ENCODE measurements at regions not wholly inside any gene's neighbourhood (a gene's known extent, or its start where the extent isn't known, plus 50 kb on each side); places are given as distances from the start of the nearest gene placed in this dataset.

DNA sequence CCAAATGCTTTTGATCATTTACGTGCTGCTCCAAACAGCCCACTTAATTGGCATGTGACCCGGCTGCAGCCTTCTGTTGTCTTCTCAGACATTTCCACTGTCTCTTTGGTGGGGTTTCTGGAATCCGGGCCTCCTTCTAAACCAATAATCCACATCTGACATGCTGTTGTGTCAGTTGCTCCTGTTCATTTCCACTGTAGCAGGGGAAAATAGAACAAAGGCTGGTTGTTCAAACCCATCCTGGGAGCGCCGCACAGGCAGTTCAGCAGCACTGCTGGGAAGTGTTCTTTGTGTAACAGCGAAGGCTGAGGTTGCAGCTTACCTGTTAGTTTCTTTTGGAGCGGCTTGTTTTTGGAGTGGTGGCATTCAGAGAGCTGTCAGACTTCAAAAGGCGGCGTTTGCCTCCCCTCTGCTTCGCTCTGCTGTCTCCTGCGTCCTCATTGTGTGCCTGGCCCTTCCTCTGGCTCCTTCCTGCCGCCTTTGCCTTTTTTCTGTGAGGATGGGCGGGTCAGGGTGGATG is 149.4 kb downstream of the SNX10 start:
- H3K9ac ChIP-seq (ENCODE audit: insufficient read depth, low read length): no peak overlapping the region
- no peak overlapping the region for H3K27ac ChIP-seq (ENCODE audit: insufficient read depth, low read length)
- peaks cover 1% of the 10 kb centered on the region for H4K20me1 ChIP-seq (ENCODE audit: control insufficient read depth, extremely low read depth, insufficient read depth, low read length)
- H2AFZ ChIP-seq (ENCODE audit: low read length): no peak overlapping the region
- H3K4me1 ChIP-seq (ENCODE audit: control insufficient read depth, extremely low read depth, insufficient read depth, low read length): no peaks in the 10 kb centered on the region
- no peaks in the 10 kb centered on the region for H3K27me3 ChIP-seq (ENCODE audit: control insufficient read depth, insufficient read depth, low read length)
- no peaks in the 10 kb centered on the region for H3K79me2 ChIP-seq (ENCODE audit: control insufficient read depth, insufficient read depth, low read length)
- no peak for DNase-seq (ENCODE audit: low read depth in 2 of 2)
- H3K36me3 ChIP-seq (ENCODE audit: control insufficient read depth, insufficient read depth, low read length): no peaks in the 10 kb centered on the region
- H3K9me3 ChIP-seq (ENCODE audit: control insufficient read depth, insufficient read depth, low read depth, low read length): no peaks in the 10 kb centered on the region
- H3K4me3 ChIP-seq (replicated peaks in 1 of 4; ENCODE audit: control extremely low read depth in 1 of 4, insufficient read depth in 1 of 4, low read depth in 3 of 4, low read length in 4 of 4): no peak overlapping the region
- TF ChIP-seq EZH2 (IDR thresholded peaks at IDR 0.05; ENCODE audit: low read length, missing control alignments): no peak
- TF ChIP-seq, protein P1, sequence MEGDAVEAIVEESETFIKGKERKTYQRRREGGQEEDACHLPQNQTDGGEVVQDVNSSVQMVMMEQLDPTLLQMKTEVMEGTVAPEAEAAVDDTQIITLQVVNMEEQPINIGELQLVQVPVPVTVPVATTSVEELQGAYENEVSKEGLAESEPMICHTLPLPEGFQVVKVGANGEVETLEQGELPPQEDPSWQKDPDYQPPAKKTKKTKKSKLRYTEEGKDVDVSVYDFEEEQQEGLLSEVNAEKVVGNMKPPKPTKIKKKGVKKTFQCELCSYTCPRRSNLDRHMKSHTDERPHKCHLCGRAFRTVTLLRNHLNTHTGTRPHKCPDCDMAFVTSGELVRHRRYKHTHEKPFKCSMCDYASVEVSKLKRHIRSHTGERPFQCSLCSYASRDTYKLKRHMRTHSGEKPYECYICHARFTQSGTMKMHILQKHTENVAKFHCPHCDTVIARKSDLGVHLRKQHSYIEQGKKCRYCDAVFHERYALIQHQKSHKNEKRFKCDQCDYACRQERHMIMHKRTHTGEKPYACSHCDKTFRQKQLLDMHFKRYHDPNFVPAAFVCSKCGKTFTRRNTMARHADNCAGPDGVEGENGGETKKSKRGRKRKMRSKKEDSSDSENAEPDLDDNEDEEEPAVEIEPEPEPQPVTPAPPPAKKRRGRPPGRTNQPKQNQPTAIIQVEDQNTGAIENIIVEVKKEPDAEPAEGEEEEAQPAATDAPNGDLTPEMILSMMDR (conservative IDR thresholded peaks at IDR 0.05 in 1 of 2, IDR thresholded peaks at IDR 0.05 in 1 of 2; ENCODE audit: low read depth in 1 of 2, low read length in 2 of 2): no peak
- no peak overlapping the region for H3K4me2 ChIP-seq (ENCODE audit: extremely low read depth, insufficient read depth, low read length)

- no peak overlapping the region for H2AFZ ChIP-seq (ENCODE audit: low read length)
- no peak for DNase-seq (ENCODE audit: low read depth in 2 of 2)
- H4K20me1 ChIP-seq (ENCODE audit: control insufficient read depth, extremely low read depth, insufficient read depth, low read length): peaks cover 1% of the 10 kb centered on the region
- H3K9ac ChIP-seq (ENCODE audit: insufficient read depth, low read length): no peak overlapping the region
- TF ChIP-seq EZH2 (IDR thresholded peaks at IDR 0.05; ENCODE audit: low read length, missing control alignments): no peak
- TF ChIP-seq, protein P1 (conservative IDR thresholded peaks at IDR 0.05 in 1 of 2, IDR thresholded peaks at IDR 0.05 in 1 of 2; ENCODE audit: low read depth in 1 of 2, low read length in 2 of 2): no peak
- no peaks in the 10 kb centered on the region for H3K4me1 ChIP-seq (ENCODE audit: control insufficient read depth, extremely low read depth, insufficient read depth, low read length)
- no peaks in the 10 kb centered on the region for H3K9me3 ChIP-seq (ENCODE audit: control insufficient read depth, insufficient read depth, low read depth, low read length)
- H3K79me2 ChIP-seq (ENCODE audit: control insufficient read depth, insufficient read depth, low read length): no peaks in the 10 kb centered on the region
- H3K27ac ChIP-seq (ENCODE audit: insufficient read depth, low read length): no peak overlapping the region
- no peak overlapping the region for H3K4me2 ChIP-seq (ENCODE audit: extremely low read depth, insufficient read depth, low read length)
- H3K4me3 ChIP-seq (replicated peaks in 1 of 4; ENCODE audit: control extremely low read depth in 1 of 4, insufficient read depth in 1 of 4, low read depth in 3 of 4, low read length in 4 of 4): no peak overlapping the region
- H3K36me3 ChIP-seq (ENCODE audit: control insufficient read depth, insufficient read depth, low read length): no peaks in the 10 kb centered on the region
- no peaks in the 10 kb centered on the region for H3K27me3 ChIP-seq (ENCODE audit: control insufficient read depth, insufficient read depth, low read length)
These were observed 150.1 kb downstream of the SNX10 start for GRCh38 chr7:26441611-26442277.

- no peak overlapping the region for H2AFZ ChIP-seq (ENCODE audit: low read length)
- H3K4me2 ChIP-seq (ENCODE audit: extremely low read depth, insufficient read depth, low read length): no peak overlapping the region
- no peaks in the 10 kb centered on the region for H3K36me3 ChIP-seq (ENCODE audit: control insufficient read depth, insufficient read depth, low read length)
- no peaks in the 10 kb centered on the region for H3K9me3 ChIP-seq (ENCODE audit: control insufficient read depth, insufficient read depth, low read depth, low read length)
- no peaks in the 10 kb centered on the region for H3K4me1 ChIP-seq (ENCODE audit: control insufficient read depth, extremely low read depth, insufficient read depth, low read length)
- H4K20me1 ChIP-seq (ENCODE audit: control insufficient read depth, extremely low read depth, insufficient read depth, low read length): no peaks in the 10 kb centered on the region
- H3K9ac ChIP-seq (ENCODE audit: insufficient read depth, low read length): no peak overlapping the region
- no peaks in the 10 kb centered on the region for H3K79me2 ChIP-seq (ENCODE audit: control insufficient read depth, insufficient read depth, low read length)
- H3K27ac ChIP-seq (ENCODE audit: insufficient read depth, low read length): no peak overlapping the region
- no peak for DNase-seq (ENCODE audit: low read depth in 2 of 2)
- no peaks in the 10 kb centered on the region for H3K27me3 ChIP-seq (ENCODE audit: control insufficient read depth, insufficient read depth, low read length)
- no peak for TF ChIP-seq EZH2 (IDR thresholded peaks at IDR 0.05; ENCODE audit: low read length, missing control alignments)
- TF ChIP-seq, protein P1 (conservative IDR thresholded peaks at IDR 0.05 in 1 of 2, IDR thresholded peaks at IDR 0.05 in 1 of 2; ENCODE audit: low read depth in 1 of 2, low read length in 2 of 2): no peak
- H3K4me3 ChIP-seq (replicated peaks in 1 of 4; ENCODE audit: control extremely low read depth in 1 of 4, insufficient read depth in 1 of 4, low read depth in 3 of 4, low read length in 4 of 4): no peak overlapping the region
These were observed 151.3 kb downstream of the SNX10 start for GRCh38 chr7:26443006-26443405.
